ENCODE measurements at regions not wholly inside any gene's neighbourhood (a gene's known extent, or its start where the extent isn't known, plus 50 kb on each side); places are given as distances from the start of the nearest gene placed in this dataset.

- no peaks in the 10 kb centered on the region for H3K36me3 Mint-ChIP-seq (ENCODE audit: insufficient read depth in 2 of 2)
- no peak for ATAC-seq (replicated peaks in 1 of 2)
- no peak overlapping the region for H3K27ac Mint-ChIP-seq
- H3K27me3 Mint-ChIP-seq (ENCODE audit: low read depth): peaks cover 12% of the 10 kb centered on the region
- peaks cover 0 to 2% of the 10 kb centered on the region in 2 donors for H3K9me3 Mint-ChIP-seq
- H3K4me3 Mint-ChIP-seq: no peak overlapping the region
- no peak for DNase-seq
- no peaks in the 10 kb centered on the region for H3K4me1 Mint-ChIP-seq (ENCODE audit: low read depth)
Measured at GRCh38 chr9:36770025-36770424, 197.3 kb downstream of the MELK start.

DNA sequence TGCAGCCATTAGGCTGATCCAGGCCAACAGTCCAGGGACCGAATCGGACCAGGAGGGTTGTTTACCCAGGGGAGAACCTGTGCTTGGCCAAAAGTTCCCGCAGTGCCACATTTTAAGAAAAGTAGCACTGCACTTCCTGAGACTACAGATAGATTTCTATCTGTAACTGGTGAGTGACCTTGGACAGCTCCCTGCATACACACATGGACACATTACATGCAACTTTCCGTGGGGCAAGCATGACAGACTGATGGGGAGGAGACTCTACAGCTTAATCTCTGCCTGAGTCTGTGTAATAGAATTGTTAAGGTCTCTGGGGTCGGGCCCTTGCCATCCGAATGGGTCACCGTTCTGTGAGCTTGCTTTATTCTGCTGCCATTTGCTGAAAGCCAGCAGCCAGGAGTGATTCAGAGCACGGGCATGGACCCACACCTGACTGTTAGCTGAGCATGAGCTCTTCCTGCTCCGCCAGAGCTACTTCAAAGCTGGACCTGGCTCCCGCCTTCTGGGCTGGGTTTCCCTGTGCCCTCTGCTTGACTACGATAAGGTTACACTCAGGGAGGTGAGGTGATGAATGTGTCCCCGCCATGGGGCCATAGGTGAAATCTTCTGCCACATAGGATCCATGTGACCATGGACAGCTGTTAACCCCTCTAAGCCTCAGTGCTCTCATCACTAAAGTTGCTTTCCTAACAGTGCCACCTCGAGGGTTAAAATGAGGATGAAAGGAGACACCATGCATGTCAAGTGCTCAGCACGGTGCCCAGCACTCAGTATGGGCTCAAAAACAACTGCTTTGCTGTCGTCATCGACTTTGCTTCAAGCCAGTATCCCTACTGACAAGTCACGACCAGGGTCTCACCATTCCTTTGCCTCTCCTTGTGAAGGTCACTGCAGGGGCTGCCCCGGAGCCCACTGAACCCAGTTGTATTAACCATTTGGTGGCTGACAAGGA is 200.0 kb downstream of the MELK start:
- peaks cover 0 to 2% of the 10 kb centered on the region in 2 donors for H3K9me3 Mint-ChIP-seq
- H3K4me3 Mint-ChIP-seq: no peak overlapping the region
- H3K4me1 Mint-ChIP-seq (ENCODE audit: low read depth): no peaks in the 10 kb centered on the region
- H3K27ac Mint-ChIP-seq: no peak overlapping the region
- DNase-seq: no peak
- ATAC-seq (replicated peaks in 1 of 2): no peak
- H3K36me3 Mint-ChIP-seq (ENCODE audit: insufficient read depth in 2 of 2): no peaks in the 10 kb centered on the region
- peaks cover 26% of the 10 kb centered on the region for H3K27me3 Mint-ChIP-seq (ENCODE audit: low read depth)

DNA sequence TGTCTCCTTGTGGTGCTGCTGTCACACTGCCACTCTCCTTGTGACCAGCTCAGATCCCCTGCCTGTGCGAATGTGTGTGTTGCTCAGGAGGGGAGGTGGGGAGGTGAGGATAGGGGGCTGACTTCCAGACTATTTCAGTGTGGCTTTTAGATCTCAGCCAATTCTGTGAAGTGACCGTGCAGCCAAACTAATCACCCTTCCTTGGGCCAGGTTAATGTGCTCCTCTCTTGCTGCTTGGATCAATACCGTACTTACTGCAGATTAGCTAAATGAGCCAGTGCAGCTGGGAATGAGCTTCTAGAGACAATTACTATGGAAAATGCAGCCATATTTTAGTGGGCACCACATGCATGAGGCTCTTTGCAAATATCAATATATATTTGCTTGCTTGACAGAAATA is 206.0 kb downstream of the MELK start:
- Mint-ChIP-seq H3K27me3 (ENCODE audit: low read depth) (peaks cover 63% of the 10 kb centered on the region), H3K36me3 (ENCODE audit: insufficient read depth in 2 of 2) (no peaks in the 10 kb centered on the region), H3K4me1 (ENCODE audit: low read depth) (no peaks in the 10 kb centered on the region), H3K4me3 (no peak overlapping the region), H3K9me3 (peaks cover 0 to 2% of the 10 kb centered on the region in 2 donors), H3K27ac (no peak overlapping the region)
- DNase-seq (no peak), ATAC-seq (replicated peaks in 1 of 2) (no peak)

DNA sequence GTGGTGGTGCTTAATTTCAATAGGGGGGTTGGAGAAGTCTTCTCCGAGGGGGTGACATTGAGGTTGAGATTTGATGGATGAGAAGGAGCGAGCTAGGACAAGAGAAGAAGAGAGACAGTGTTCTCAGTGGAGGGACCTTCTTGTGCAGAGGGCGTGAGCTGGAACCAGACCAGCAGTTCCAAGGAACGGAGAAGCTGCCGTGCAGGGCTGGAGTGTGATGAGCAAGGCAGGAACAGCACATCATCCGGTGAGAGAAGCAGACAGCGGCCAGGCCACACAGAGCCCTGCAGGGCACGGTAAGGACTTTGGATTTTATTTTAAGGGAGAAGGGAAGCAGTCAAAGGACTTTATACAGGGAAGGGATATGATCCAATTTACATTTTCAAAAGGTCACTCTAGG is 206.9 kb downstream of the MELK start:
- Mint-ChIP-seq H3K9me3 (peaks cover 0 to 2% of the 10 kb centered on the region in 2 donors), H3K27me3 (ENCODE audit: low read depth) (peaks cover 63% of the 10 kb centered on the region), H3K4me1 (ENCODE audit: low read depth) (no peaks in the 10 kb centered on the region), H3K27ac (no peak overlapping the region), H3K4me3 (no peak overlapping the region), H3K36me3 (ENCODE audit: insufficient read depth in 2 of 2) (no peaks in the 10 kb centered on the region)
- ATAC-seq (replicated peaks in 1 of 2) (no peak), DNase-seq (no peak)

DNA sequence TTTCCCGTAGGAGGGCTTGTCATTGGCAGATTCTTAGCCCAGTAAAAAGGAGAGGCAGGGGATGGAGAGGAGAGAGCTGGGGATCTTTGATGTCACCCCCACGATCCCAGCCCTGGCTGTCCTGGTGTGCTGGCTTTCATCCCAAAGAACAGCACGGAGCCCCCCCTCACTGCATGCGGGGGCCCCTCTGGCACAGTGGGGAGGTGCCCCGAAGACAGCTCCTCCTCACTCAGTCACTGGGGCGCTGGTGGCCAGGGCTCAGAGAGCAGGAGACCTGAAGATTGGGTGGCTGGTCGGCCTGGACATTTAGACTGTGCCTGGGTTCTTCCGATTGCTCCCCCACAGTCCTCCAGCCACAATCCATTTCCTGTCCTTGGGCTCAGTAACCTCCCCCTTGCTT is 207.5 kb downstream of the MELK start:
- no peak for DNase-seq
- no peaks in the 10 kb centered on the region for H3K36me3 Mint-ChIP-seq (ENCODE audit: insufficient read depth in 2 of 2)
- no peaks in the 10 kb centered on the region for H3K9me3 Mint-ChIP-seq
- no peak for ATAC-seq (replicated peaks in 1 of 2)
- peaks cover 67% of the 10 kb centered on the region for H3K27me3 Mint-ChIP-seq (ENCODE audit: low read depth)
- H3K4me1 Mint-ChIP-seq (ENCODE audit: low read depth): no peaks in the 10 kb centered on the region
- H3K4me3 Mint-ChIP-seq: no peak overlapping the region
- no peak overlapping the region for H3K27ac Mint-ChIP-seq

DNA sequence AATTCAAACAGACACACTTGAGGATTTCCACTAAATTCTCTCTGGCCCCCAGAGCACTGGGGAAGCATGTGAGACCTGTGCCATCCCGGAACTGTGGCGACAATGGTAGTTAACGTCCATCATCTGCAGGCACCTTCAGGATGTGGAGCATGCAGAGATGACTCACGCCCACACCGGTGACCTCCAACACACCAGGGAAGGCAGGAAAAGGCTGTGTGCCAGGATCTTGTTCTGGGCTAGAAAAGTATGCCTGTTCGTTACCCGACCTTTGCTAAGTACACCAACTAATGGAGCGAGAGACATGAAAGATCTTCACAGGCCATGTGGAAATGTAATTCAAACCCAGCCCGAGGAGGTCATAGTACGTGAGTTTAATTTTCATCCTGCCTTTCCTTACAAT is 208.8 kb downstream of the MELK start:
- DNase-seq (no peak), ATAC-seq (replicated peaks in 1 of 2) (no peak)
- Mint-ChIP-seq H3K27me3 (ENCODE audit: low read depth) (peaks cover 63% of the 10 kb centered on the region), H3K27ac (no peak overlapping the region), H3K36me3 (ENCODE audit: insufficient read depth in 2 of 2) (no peaks in the 10 kb centered on the region), H3K4me3 (no peak overlapping the region), H3K4me1 (ENCODE audit: low read depth) (no peaks in the 10 kb centered on the region), H3K9me3 (peaks cover 0 to 3% of the 10 kb centered on the region in 2 donors)

All from activated T-cell treated with anti-CD3 and anti-CD28 coated beads, Interleukin-2, amount 50 U/mL, for 72 hours (primary cell).